ENCODE measurements at regions not wholly inside any gene's neighbourhood (a gene's known extent, or its start where the extent isn't known, plus 50 kb on each side); places are given as distances from the start of the nearest gene placed in this dataset.

DNA sequence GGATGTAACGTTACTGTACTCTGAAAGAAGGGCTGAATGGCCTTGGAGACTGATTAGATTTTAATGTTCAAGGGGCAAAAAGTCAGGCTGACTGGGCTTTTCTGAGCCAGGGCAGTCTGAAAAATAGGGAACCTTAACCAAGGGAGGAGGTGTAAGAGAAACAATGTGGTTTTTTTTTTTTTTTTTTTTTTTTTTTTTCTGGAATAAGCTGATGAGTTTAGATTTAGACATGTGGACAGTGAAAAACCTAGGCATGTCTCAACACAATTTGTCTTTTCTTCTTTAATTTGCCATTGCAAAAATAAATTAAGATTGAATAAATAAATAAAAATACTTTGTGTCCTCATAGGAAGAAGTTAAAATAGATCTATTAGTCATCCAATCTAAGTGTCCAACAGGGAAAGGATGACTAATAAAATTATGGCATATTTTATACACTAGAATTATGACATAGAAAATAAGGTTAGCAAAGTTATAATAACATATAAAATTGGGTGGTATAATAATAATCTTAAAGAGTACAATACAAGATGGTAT is 237.6 kb upstream of the TRIB2 start:
- TF ChIP-seq, protein P1, sequence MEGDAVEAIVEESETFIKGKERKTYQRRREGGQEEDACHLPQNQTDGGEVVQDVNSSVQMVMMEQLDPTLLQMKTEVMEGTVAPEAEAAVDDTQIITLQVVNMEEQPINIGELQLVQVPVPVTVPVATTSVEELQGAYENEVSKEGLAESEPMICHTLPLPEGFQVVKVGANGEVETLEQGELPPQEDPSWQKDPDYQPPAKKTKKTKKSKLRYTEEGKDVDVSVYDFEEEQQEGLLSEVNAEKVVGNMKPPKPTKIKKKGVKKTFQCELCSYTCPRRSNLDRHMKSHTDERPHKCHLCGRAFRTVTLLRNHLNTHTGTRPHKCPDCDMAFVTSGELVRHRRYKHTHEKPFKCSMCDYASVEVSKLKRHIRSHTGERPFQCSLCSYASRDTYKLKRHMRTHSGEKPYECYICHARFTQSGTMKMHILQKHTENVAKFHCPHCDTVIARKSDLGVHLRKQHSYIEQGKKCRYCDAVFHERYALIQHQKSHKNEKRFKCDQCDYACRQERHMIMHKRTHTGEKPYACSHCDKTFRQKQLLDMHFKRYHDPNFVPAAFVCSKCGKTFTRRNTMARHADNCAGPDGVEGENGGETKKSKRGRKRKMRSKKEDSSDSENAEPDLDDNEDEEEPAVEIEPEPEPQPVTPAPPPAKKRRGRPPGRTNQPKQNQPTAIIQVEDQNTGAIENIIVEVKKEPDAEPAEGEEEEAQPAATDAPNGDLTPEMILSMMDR (IDR thresholded peaks at IDR 0.05): no peak
- no peak for TF ChIP-seq POLR2A (IDR thresholded peaks at IDR 0.05)
